Kidney (tissue), 13 donors: ENCODE measurements at regions not wholly inside any gene's neighbourhood (a gene's known extent, or its start where the extent isn't known, plus 50 kb on each side); places are given as distances from the start of the nearest gene placed in this dataset.
A peak's percentile ranks its signal among the peaks of the same experiment; 100 is the strongest.
"Not testable (repeated sequence)": the region's sequence is repeated elsewhere in the genome, so short reads cannot be mapped to it uniquely, and the experiment has no call there.

ENCODE experiments used
- DNase-seq, 5 donors: peaks; one replicate each; pipeline ENCODE4 v3.0.0-alpha.2; 2013 to 2020
- FAIRE-seq: peaks from 2 replicates; lab custom pipeline; 2012; peaks lifted over from hg19 to GRCh38; lab: Jason Lieb, UNC
- H3K27ac ChIP-seq, 2 donors: one replicate each; pipeline ENCODE4 v1.7.0; 2013; ENCODE audit warnings: low read depth in 2 of 2, low read length in 2 of 2, inconsistent platforms in 1 of 2
- H3K27me3 ChIP-seq: one replicate; pipeline ENCODE4 v1.7.1; 2013; ENCODE audit warnings: low read length, inconsistent platforms; ENCODE audit not compliant: control insufficient read depth, insufficient read depth
- H3K36me3 ChIP-seq, 3 donors: one replicate each; pipeline versions ENCODE4 v1.7.0 to v1.7.1; 2013; ENCODE audit warnings: low read length in 3 of 3, control low read depth in 1 of 3, inconsistent platforms in 1 of 3; ENCODE audit not compliant: insufficient read depth in 3 of 3, control insufficient read depth in 2 of 3
- H3K4me1 ChIP-seq, 3 donors: one replicate each; pipeline versions ENCODE4 v1.7.0 to v1.7.1; 2013; ENCODE audit warnings: low read length in 3 of 3, inconsistent platforms in 1 of 3, low read depth in 1 of 3; ENCODE audit not compliant: control insufficient read depth in 2 of 3, insufficient read depth in 2 of 3
- H3K4me3 ChIP-seq, 3 donors: one replicate each; pipeline versions ENCODE4 v1.7.0 to v1.8.1; 2013; ENCODE audit warnings: low read length in 3 of 3, control low read depth in 1 of 3, inconsistent platforms in 1 of 3
- H3K9ac ChIP-seq, 3 donors: one replicate each; pipeline versions ENCODE4 v1.7.0 to v1.7.1; 2013; ENCODE audit warnings: low read length in 3 of 3, control low read depth in 1 of 3, inconsistent platforms in 1 of 3
- H3K9me3 ChIP-seq, 3 donors: one replicate each; pipeline versions ENCODE4 v1.7.0 to v1.7.1; 2013; ENCODE audit warnings: low read length in 3 of 3, control low read depth in 1 of 3, inconsistent platforms in 1 of 3; ENCODE audit not compliant: control insufficient read depth in 2 of 3, insufficient read depth in 1 of 3
- intact Hi-C: fragments of 100-400 bp; cut with DNase I; formaldehyde crosslinking; loops from one replicate; pipeline ENCODE4 v1.11.1; 2022
- TF ChIP-seq, protein P1 (sequence below): IDR thresholded peaks from 3 replicates; pipeline ENCODE4 v1.5.1; 2012; ENCODE audit warnings: mild to moderate bottlenecking, moderate library complexity, borderline replicate concordance; ENCODE audit not compliant: insufficient read depth; ENCODE audit errors: extremely low read depth
- donor health status: control.
- donor health status: control.
- donor health status: control.
- donor health status: control.
- donor health status: control.
- donor health status: DM: yes; HTN: yes; CAD: no.
- donor health status: Normal renal cell carcinoma (clear cell type).

- no peak overlapping the region for H3K9ac ChIP-seq
- TF ChIP-seq, protein P1, sequence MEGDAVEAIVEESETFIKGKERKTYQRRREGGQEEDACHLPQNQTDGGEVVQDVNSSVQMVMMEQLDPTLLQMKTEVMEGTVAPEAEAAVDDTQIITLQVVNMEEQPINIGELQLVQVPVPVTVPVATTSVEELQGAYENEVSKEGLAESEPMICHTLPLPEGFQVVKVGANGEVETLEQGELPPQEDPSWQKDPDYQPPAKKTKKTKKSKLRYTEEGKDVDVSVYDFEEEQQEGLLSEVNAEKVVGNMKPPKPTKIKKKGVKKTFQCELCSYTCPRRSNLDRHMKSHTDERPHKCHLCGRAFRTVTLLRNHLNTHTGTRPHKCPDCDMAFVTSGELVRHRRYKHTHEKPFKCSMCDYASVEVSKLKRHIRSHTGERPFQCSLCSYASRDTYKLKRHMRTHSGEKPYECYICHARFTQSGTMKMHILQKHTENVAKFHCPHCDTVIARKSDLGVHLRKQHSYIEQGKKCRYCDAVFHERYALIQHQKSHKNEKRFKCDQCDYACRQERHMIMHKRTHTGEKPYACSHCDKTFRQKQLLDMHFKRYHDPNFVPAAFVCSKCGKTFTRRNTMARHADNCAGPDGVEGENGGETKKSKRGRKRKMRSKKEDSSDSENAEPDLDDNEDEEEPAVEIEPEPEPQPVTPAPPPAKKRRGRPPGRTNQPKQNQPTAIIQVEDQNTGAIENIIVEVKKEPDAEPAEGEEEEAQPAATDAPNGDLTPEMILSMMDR, result no peak
- intact Hi-C loops, result no loop called here
- H3K27ac ChIP-seq, result no peak overlapping the region
- H3K4me3 ChIP-seq, result no peak overlapping the region
- H3K4me1 ChIP-seq, result no peaks in the 10 kb centered on the region
- no peaks in the 10 kb centered on the region for H3K9me3 ChIP-seq
- FAIRE-seq (no peak), DNase-seq (peak in 2 of 5 donors; percentile 30 to 59)
- no peaks in the 10 kb centered on the region for H3K36me3 ChIP-seq
- no peaks in the 10 kb centered on the region for H3K27me3 ChIP-seq
Observed at GRCh38 chr2:132253496-132254305, 91.9 kb upstream of the ANKRD30BL start.

- H3K9ac ChIP-seq, H3K9me3 ChIP-seq, H3K4me3 ChIP-seq, H3K4me1 ChIP-seq, FAIRE-seq, H3K36me3 ChIP-seq, intact Hi-C loops, H3K27me3 ChIP-seq, H3K27ac ChIP-seq: not testable (repeated sequence)
- DNase-seq, result peak in 1 of 5 donors; percentile 51
Observed at GRCh38 chr2:132254306-132254919, 92.7 kb upstream of the ANKRD30BL start.

DNA sequence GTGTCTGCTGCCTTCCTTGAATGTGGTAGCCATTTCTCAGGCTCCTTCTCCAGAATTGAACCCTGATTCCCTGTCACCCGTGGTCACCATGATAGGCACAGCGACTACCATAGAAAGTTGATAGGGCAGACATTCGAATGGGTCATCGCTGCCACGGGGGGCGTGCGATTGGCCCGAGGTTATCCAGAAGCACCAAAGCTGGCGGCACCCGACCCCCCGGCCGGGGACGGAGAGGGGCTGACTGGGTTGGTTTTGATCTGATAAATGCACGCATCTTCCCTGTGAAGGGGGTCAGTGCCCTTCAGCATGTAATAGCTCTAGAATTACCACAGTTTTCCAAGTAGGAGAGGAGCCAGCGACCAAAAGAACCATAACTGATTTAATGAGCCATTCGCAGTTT, 94.0 kb upstream of the ANKRD30BL start:
- no peak for FAIRE-seq
- H3K9me3 ChIP-seq, result no peaks in the 10 kb centered on the region
- no peak overlapping the region for H3K4me3 ChIP-seq
- no peaks in the 10 kb centered on the region for H3K27me3 ChIP-seq
- H3K27ac ChIP-seq, result no peak overlapping the region
- no peak for DNase-seq
- no peak overlapping the region for H3K9ac ChIP-seq
- intact Hi-C loops, result no loop called here
- TF ChIP-seq, protein P1, result no peak
- no peaks in the 10 kb centered on the region for H3K36me3 ChIP-seq
- H3K4me1 ChIP-seq, result no peaks in the 10 kb centered on the region

DNA sequence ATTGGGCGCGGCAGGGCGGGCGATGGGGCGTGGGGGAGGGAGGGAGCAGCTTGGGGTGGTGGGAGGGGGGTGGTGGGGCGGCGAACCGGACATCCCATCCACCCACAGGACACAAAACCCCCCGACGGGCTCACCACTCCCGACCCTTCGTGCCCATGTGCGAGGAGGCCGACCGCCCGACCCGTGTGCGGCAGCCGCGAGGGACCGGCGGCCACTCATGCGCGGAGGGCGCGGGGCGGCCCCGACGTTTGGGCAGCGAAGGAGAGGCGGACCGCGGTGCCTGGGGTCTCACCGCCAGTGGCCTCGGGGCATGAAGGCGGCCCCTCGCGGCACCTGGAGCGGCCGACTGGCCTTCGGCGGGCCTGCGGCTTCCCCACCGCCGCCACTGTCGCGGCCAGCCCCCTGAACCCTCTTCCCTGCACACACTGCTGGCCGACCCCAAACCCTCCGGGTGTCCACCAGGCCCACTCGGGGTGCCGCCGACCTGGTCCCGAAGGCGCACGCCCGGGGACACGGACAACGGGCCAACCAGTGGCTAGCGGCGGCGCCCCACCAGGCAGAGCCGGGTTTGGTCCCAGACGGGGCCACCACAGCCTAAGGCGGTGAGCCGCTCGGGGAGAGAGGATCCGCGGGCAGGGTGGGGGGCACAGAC, 94.6 kb upstream of the ANKRD30BL start:
- Histone ChIP-seq H3K9ac (no peak overlapping the region), H3K4me1 (no peaks in the 10 kb centered on the region), H3K27me3 (no peaks in the 10 kb centered on the region), H3K27ac (no peak overlapping the region), H3K9me3 (no peaks in the 10 kb centered on the region), H3K36me3 (no peaks in the 10 kb centered on the region), H3K4me3 (no peak overlapping the region)
- TF ChIP-seq, protein P1, result no peak
- no peak for FAIRE-seq
- intact Hi-C loops, result no loop called here
- peak in 2 of 5 donors; percentile 13 to 71 for DNase-seq

- H3K27ac ChIP-seq, H3K27me3 ChIP-seq, H3K36me3 ChIP-seq, H3K4me3 ChIP-seq, H3K9me3 ChIP-seq, FAIRE-seq, H3K4me1 ChIP-seq, intact Hi-C loops, H3K9ac ChIP-seq: not testable (repeated sequence)
- peak in 1 of 5 donors; percentile 19 for DNase-seq
Observed at GRCh38 chr2:132256903-132257300, 95.2 kb upstream of the ANKRD30BL start.
